ENCODE measurements at regions not wholly inside any gene's neighbourhood (a gene's known extent, or its start where the extent isn't known, plus 50 kb on each side); places are given as distances from the start of the nearest gene placed in this dataset.

DNA sequence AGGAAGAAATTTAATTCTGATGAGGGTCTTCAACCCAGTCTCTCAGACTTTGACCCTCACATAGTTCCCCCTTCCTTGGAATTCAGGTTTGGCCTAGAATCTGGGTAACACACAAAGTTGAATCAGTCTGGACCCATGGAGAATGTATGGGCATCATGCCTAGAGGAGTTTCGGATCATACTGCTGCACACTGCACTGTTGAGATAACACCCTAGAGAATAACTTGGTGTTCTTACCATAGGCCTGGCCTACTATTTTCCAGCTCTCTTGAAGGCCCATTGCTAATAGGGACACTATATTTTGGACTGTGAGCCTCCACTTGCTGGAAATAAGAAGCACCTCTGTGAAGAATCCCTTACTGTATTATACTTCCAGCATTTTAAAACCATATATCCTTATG is 413.5 kb downstream of the PLK2 start:
- TF ChIP-seq, protein P1, sequence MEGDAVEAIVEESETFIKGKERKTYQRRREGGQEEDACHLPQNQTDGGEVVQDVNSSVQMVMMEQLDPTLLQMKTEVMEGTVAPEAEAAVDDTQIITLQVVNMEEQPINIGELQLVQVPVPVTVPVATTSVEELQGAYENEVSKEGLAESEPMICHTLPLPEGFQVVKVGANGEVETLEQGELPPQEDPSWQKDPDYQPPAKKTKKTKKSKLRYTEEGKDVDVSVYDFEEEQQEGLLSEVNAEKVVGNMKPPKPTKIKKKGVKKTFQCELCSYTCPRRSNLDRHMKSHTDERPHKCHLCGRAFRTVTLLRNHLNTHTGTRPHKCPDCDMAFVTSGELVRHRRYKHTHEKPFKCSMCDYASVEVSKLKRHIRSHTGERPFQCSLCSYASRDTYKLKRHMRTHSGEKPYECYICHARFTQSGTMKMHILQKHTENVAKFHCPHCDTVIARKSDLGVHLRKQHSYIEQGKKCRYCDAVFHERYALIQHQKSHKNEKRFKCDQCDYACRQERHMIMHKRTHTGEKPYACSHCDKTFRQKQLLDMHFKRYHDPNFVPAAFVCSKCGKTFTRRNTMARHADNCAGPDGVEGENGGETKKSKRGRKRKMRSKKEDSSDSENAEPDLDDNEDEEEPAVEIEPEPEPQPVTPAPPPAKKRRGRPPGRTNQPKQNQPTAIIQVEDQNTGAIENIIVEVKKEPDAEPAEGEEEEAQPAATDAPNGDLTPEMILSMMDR (IDR thresholded peaks at IDR 0.05): no peak
- no peak for TF ChIP-seq ZFX (IDR thresholded peaks at IDR 0.05; ENCODE audit: borderline replicate concordance)

Measured in 22Rv1 (cell line).